GM18517 (cell line): ENCODE measurements at regions not wholly inside any gene's neighbourhood (a gene's known extent, or its start where the extent isn't known, plus 50 kb on each side); places are given as distances from the start of the nearest gene placed in this dataset.

Experiments
- ATAC-seq: cut with Tn5 transposase; IDR thresholded peaks from one replicate; pipeline ENCODE4 v1.9.1; 2021; ENCODE audit warnings: mild to moderate bottlenecking, moderate library complexity; ENCODE audit not compliant: unreplicated experiment

GRCh38 chr3:106783231-106783630, 594.0 kb upstream of the CCDC54 start:
- no peak for ATAC-seq

- no peak for ATAC-seq
Measured at GRCh38 chr3:106789276-106789675, 588.0 kb upstream of the CCDC54 start.

GRCh38 chr3:106792716-106793115, 584.5 kb upstream of the CCDC54 start:
- ATAC-seq = no peak

GRCh38 chr3:106794442-106794841, 582.8 kb upstream of the CCDC54 start:
- no peak for ATAC-seq

GRCh38 chr3:106795553-106795952, 581.7 kb upstream of the CCDC54 start:
- no peak for ATAC-seq

GRCh38 chr3:106797461-106797860, 579.8 kb upstream of the CCDC54 start:
- ATAC-seq = no peak

- no peak for ATAC-seq
Measured at GRCh38 chr3:106805625-106806024, 571.6 kb upstream of the CCDC54 start.

GRCh38 chr3:106806964-106807363, 570.3 kb upstream of the CCDC54 start:
- no peak for ATAC-seq

GRCh38 chr3:106809041-106809440, 568.2 kb upstream of the CCDC54 start:
- ATAC-seq = no peak

- no peak for ATAC-seq
Measured at GRCh38 chr3:106809623-106810299, 567.5 kb upstream of the CCDC54 start.

GRCh38 chr3:106810300-106810875, 566.9 kb upstream of the CCDC54 start:
- no peak for ATAC-seq

GRCh38 chr3:106811376-106811775, 565.9 kb upstream of the CCDC54 start:
- ATAC-seq = no peak

GRCh38 chr3:106813742-106814141, 563.5 kb upstream of the CCDC54 start:
- no peak for ATAC-seq

GRCh38 chr3:106814231-106814630, 563.0 kb upstream of the CCDC54 start:
- ATAC-seq = no peak

- ATAC-seq = no peak
Measured at GRCh38 chr3:106816838-106817237, 560.4 kb upstream of the CCDC54 start.

GRCh38 chr3:106817706-106818105, 559.5 kb upstream of the CCDC54 start:
- ATAC-seq = no peak

GRCh38 chr3:106819440-106819839, 557.8 kb upstream of the CCDC54 start:
- ATAC-seq = no peak

GRCh38 chr3:106820726-106821362, 556.4 kb upstream of the CCDC54 start:
- ATAC-seq = no peak

- no peak for ATAC-seq
Measured at GRCh38 chr3:106821801-106822200, 555.4 kb upstream of the CCDC54 start.

GRCh38 chr3:106822204-106822603, 555.0 kb upstream of the CCDC54 start:
- ATAC-seq = no peak

GRCh38 chr3:106823701-106824100, 553.5 kb upstream of the CCDC54 start:
- ATAC-seq = no peak

GRCh38 chr3:106824856-106825255, 552.4 kb upstream of the CCDC54 start:
- ATAC-seq = no peak
